ENCODE measurements at regions not wholly inside any gene's neighbourhood (a gene's known extent, or its start where the extent isn't known, plus 50 kb on each side); places are given as distances from the start of the nearest gene placed in this dataset.

GRCh38 chr6:147621263-147621662 is 112.8 kb downstream of the SAMD5 start:
- no peak for DNase-seq (ENCODE audit: extremely low read depth in 1 of 11, low read depth in 9 of 11, low spot score in 4 of 11)

GRCh38 chr6:147621961-147622360 is 113.5 kb downstream of the SAMD5 start:
- DNase-seq (ENCODE audit: extremely low read depth in 1 of 11, low read depth in 9 of 11, low spot score in 4 of 11) = no peak

GRCh38 chr6:147624946-147625515 is 116.5 kb downstream of the SAMD5 start:
- DNase-seq (ENCODE audit: extremely low read depth in 1 of 11, low read depth in 9 of 11, low spot score in 4 of 11) = no peak

- no peak for DNase-seq (ENCODE audit: extremely low read depth in 1 of 11, low read depth in 9 of 11, low spot score in 4 of 11)
Measured at GRCh38 chr6:147625946-147626345, 117.5 kb downstream of the SAMD5 start.

- no peak for DNase-seq (ENCODE audit: extremely low read depth in 1 of 11, low read depth in 9 of 11, low spot score in 4 of 11)
Measured at GRCh38 chr6:147627411-147627810, 118.9 kb downstream of the SAMD5 start.

GRCh38 chr6:147633191-147633590 is 124.7 kb downstream of the SAMD5 start:
- DNase-seq (ENCODE audit: extremely low read depth in 1 of 11, low read depth in 9 of 11, low spot score in 4 of 11) = no peak

GRCh38 chr6:147637620-147638195 is 129.2 kb downstream of the SAMD5 start:
- no peak for DNase-seq (ENCODE audit: extremely low read depth in 1 of 11, low read depth in 9 of 11, low spot score in 4 of 11)

GRCh38 chr6:147639279-147639678 is 130.8 kb downstream of the SAMD5 start:
- no peak for DNase-seq (ENCODE audit: extremely low read depth in 1 of 11, low read depth in 9 of 11, low spot score in 4 of 11)

GRCh38 chr6:147640606-147641005 is 132.1 kb downstream of the SAMD5 start:
- DNase-seq (ENCODE audit: extremely low read depth in 1 of 11, low read depth in 9 of 11, low spot score in 4 of 11) = no peak

- no peak for DNase-seq (ENCODE audit: extremely low read depth in 1 of 11, low read depth in 9 of 11, low spot score in 4 of 11)
Measured at GRCh38 chr6:147641511-147641910, 133.0 kb downstream of the SAMD5 start.

- no peak for DNase-seq (ENCODE audit: extremely low read depth in 1 of 11, low read depth in 9 of 11, low spot score in 4 of 11)
Measured at GRCh38 chr6:147642458-147642857, 134.0 kb downstream of the SAMD5 start.

- DNase-seq (ENCODE audit: extremely low read depth in 1 of 11, low read depth in 9 of 11, low spot score in 4 of 11) = no peak
Measured at GRCh38 chr6:147643341-147644200, 135.1 kb downstream of the SAMD5 start.

GRCh38 chr6:147648916-147649315 is 140.4 kb downstream of the SAMD5 start:
- peak in 6 of 11 donors; percentile 4 to 36 (median 14) for DNase-seq (ENCODE audit: extremely low read depth in 1 of 11, low read depth in 9 of 11, low spot score in 4 of 11)

- peak in 2 of 11 donors; percentile 4 to 7 for DNase-seq (ENCODE audit: extremely low read depth in 1 of 11, low read depth in 9 of 11, low spot score in 4 of 11)
Measured at GRCh38 chr6:147651249-147652063, 143.0 kb downstream of the SAMD5 start.

GRCh38 chr6:147653631-147654030 is 145.1 kb downstream of the SAMD5 start:
- no peak for DNase-seq (ENCODE audit: extremely low read depth in 1 of 11, low read depth in 9 of 11, low spot score in 4 of 11)

GRCh38 chr6:147654103-147654845 is 145.8 kb downstream of the SAMD5 start:
- DNase-seq (ENCODE audit: extremely low read depth in 1 of 11, low read depth in 9 of 11, low spot score in 4 of 11) = no peak

- no peak for DNase-seq (ENCODE audit: extremely low read depth in 1 of 11, low read depth in 9 of 11, low spot score in 4 of 11)
Measured at GRCh38 chr6:147660334-147661311, 152.1 kb downstream of the SAMD5 start.

GRCh38 chr6:147662646-147663045 is 154.2 kb downstream of the SAMD5 start:
- no peak for DNase-seq (ENCODE audit: extremely low read depth in 1 of 11, low read depth in 9 of 11, low spot score in 4 of 11)

Data from renal cortex interstitium (tissue), 11 donors.